GM10266 (cell line): ENCODE measurements at regions not wholly inside any gene's neighbourhood (a gene's known extent, or its start where the extent isn't known, plus 50 kb on each side); places are given as distances from the start of the nearest gene placed in this dataset.

Experiments used
- DNase-seq: peaks from one replicate; pipeline ENCODE4 v3.0.0; 2012; ENCODE audit errors: extremely low spot score
- TF ChIP-seq, protein P1 (sequence below): IDR thresholded peaks from 2 replicates; pipeline ENCODE4 v1.5.1; 2012; ENCODE audit warnings: mild to moderate bottlenecking, low read depth; ENCODE audit not compliant: control insufficient read depth, insufficient read depth; ENCODE audit errors: missing control alignments

DNA sequence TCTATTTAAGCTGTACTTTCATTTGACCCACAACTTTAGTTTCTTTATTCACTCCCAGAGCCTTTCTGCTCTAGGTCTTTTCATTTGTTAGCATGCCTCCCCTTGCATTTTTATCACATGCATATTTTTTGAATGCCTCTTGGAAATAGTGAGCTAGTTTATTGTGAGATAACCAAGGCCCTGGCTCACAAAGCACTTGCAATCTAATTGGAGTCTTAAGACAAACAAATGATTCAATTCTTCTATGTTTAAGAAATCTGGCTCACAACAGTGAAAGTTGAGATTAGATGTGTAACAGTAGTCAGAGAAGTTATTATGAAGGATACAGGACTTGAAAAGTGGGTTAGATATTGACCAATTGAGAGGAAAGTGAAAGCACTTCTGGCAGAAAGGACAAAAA, 173.4 kb downstream of the MOXD1 start:
- TF ChIP-seq, protein P1, sequence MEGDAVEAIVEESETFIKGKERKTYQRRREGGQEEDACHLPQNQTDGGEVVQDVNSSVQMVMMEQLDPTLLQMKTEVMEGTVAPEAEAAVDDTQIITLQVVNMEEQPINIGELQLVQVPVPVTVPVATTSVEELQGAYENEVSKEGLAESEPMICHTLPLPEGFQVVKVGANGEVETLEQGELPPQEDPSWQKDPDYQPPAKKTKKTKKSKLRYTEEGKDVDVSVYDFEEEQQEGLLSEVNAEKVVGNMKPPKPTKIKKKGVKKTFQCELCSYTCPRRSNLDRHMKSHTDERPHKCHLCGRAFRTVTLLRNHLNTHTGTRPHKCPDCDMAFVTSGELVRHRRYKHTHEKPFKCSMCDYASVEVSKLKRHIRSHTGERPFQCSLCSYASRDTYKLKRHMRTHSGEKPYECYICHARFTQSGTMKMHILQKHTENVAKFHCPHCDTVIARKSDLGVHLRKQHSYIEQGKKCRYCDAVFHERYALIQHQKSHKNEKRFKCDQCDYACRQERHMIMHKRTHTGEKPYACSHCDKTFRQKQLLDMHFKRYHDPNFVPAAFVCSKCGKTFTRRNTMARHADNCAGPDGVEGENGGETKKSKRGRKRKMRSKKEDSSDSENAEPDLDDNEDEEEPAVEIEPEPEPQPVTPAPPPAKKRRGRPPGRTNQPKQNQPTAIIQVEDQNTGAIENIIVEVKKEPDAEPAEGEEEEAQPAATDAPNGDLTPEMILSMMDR = no peak
- no peak for DNase-seq

DNA sequence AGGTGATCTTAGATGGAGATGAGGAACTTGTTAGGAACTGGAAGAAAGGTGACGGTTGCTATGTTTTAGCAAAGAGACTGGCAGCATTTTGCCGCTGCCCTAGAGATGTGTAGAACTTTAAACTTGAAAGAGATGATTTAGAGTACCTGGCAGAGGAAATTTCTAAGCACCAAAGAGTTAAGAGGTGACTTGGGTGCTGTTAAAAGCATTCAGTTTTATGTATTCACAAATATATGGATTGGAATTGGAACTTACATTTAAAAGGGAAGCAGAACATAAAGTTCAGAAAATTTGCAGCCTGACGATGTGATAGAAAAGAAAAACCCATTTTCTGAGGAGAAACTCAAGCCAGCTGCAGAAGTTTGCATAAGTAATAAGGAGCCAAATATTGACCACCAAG, 176.3 kb downstream of the MOXD1 start:
- no peak for DNase-seq

DNA sequence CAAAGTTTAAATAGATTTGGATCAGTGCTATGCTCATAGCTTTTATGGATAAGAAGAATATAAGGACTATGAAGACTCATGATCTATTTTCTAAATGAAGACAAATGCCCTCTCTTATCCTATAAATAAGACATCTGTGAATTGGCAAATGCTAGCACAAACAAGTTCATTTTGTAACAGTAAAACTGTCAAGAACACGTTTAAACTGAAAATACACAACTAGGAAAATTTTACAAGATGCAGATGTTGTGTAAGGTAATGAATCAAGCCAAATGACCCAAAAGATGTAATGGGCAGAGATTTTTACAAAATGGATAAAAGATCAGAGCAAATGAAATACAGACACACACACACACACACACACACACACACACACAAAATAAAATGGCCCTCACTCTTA, 180.5 kb downstream of the MOXD1 start:
- TF ChIP-seq, protein P1 = no peak
- DNase-seq = no peak

More for the DNA sequence above, 176.3 kb downstream of the MOXD1 start:
- TF ChIP-seq, protein P1 = no peak

DNA sequence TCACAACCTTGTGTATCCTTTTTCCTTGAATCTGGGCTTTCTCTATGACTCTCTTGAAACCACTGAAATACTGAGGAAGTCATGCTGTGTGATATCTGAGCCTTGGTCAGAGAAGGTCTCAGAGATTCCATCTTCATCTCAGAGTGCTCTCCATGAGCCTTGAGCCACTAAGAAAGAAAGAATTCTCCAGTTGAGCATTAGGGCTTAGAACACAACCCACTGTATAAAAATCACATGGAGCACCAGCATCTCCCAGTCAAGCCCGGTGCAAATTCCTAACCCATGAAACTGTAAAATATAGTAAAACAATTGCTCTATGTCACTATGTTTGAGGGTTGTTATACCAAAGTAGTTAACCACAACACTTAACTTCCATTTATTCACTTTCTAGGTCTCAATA, 181.4 kb downstream of the MOXD1 start:
- no peak for DNase-seq
- TF ChIP-seq, protein P1 = no peak

DNA sequence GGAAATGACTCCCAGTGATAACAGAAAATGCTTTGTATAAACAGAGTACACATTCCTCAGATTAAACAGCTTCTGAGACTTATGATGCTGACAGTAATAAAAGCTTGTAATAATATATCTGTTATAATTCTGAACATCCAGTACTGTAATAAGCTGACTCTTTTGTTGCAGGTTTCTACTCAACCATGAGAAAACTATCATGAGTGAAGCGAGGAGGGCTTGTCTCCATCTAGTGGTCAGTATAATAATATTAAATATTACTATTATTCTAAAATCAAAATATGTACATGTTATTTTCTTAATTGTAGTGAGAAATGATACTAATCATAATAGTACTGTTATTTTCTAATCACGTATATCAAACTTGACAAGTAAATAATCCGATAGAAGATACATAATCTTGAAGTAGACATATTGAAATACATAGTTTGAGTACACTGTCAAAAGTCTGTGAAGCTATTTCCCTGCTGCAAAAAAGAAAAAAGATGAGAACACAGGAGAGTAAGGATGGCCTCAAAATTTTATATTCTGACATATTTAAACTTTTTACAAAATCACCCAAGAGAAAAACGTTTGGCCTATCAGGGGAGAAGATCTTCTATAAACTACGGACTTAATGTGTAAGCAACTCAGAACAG, 183.1 kb downstream of the MOXD1 start:
- TF ChIP-seq, protein P1 = no peak
- peak; percentile 13 for DNase-seq

DNA sequence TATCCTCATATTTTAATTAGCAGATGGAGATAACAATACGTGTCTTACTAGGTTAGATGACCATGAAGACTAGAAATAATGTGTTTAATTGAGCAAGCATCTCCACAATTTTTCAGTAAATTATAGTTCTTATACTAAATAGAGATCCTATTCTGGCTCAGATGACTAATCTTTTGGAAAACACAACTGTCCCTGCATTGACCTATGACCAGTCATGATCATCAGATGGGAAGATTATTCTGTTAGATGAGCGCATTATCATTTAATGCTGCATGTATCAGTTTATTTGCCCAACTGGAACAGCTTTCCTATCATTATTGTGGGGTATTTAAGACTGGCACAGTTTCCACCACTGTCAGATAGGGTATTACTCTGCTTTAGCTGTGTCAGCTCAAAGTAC, 185.5 kb downstream of the MOXD1 start:
- no peak for DNase-seq
- TF ChIP-seq, protein P1 = no peak

DNA sequence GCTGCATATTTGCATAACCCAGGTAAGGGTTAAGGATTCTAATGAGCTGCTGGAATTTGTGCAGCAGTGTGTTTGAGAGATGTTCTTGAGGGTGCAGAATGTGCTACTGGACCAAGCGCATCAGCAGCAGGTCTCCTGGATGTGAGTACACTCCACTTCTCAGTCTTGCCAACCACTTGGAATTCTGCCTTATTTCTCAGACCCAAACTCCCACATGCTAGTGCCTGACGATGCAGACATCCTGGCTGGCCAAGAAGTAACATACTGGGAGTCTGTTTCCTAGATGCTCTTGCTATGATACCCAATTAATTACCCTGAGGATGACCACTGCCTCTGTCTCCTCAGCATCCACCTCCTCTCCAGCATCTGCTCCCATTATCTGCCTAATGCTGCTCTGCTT, 186.6 kb downstream of the MOXD1 start:
- TF ChIP-seq, protein P1 = no peak
- no peak for DNase-seq
